ENCODE measurements at regions not wholly inside any gene's neighbourhood (a gene's known extent, or its start where the extent isn't known, plus 50 kb on each side); places are given as distances from the start of the nearest gene placed in this dataset.

DNA sequence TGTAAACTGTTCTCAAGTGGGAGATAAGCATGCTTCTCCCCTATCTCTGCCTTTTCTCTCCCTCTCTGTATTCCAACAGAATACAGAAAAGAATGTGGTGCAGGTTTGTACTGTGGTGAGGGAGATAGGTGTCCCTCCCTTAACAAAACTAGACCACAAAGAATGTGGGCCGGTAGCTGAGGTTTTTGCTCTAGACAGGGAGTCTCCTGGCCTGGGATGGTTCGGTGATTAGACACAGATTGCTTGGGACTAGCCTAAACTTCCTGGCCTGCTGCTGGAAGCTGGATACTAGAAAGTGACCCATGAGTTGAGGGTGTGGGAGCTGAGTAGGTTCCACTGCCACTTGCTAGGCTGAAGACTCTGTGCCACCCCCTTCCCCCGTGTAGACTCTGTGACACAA lies 143.0 kb downstream of the CXXC4 start:
- H3K4me3 ChIP-seq = no peak overlapping the region
- H3K27me3 ChIP-seq (replicated peaks in 1 of 7) = no peaks in the 10 kb centered on the region
- no peaks in the 10 kb centered on the region for H3K4me1 ChIP-seq
- H3K27ac ChIP-seq = no peak overlapping the region
- no peaks in the 10 kb centered on the region for H3K36me3 ChIP-seq
- DNase-seq = no peak
- intact Hi-C loops (cut with DNase I; ENCODE audit: low total_unique reads) = no loop called here
- no peak for TF ChIP-seq POLR2AphosphoS5 (IDR thresholded peaks at IDR 0.05)
- no peak for TF ChIP-seq POLR2A (IDR thresholded peaks at IDR 0.05)
- TF ChIP-seq, protein P1, sequence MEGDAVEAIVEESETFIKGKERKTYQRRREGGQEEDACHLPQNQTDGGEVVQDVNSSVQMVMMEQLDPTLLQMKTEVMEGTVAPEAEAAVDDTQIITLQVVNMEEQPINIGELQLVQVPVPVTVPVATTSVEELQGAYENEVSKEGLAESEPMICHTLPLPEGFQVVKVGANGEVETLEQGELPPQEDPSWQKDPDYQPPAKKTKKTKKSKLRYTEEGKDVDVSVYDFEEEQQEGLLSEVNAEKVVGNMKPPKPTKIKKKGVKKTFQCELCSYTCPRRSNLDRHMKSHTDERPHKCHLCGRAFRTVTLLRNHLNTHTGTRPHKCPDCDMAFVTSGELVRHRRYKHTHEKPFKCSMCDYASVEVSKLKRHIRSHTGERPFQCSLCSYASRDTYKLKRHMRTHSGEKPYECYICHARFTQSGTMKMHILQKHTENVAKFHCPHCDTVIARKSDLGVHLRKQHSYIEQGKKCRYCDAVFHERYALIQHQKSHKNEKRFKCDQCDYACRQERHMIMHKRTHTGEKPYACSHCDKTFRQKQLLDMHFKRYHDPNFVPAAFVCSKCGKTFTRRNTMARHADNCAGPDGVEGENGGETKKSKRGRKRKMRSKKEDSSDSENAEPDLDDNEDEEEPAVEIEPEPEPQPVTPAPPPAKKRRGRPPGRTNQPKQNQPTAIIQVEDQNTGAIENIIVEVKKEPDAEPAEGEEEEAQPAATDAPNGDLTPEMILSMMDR (IDR thresholded peaks at IDR 0.05 in 8 of 11, conservative IDR thresholded peaks at IDR 0.05 in 3 of 11) = no peak
- peaks cover 6 to 51% (median 44%) of the 10 kb centered on the region in 8 donors for H3K9me3 ChIP-seq
- 79 to 82% (median 80%) methylated on average over 3 of the region's 3 CpGs for WGBS, 5 donors

DNA sequence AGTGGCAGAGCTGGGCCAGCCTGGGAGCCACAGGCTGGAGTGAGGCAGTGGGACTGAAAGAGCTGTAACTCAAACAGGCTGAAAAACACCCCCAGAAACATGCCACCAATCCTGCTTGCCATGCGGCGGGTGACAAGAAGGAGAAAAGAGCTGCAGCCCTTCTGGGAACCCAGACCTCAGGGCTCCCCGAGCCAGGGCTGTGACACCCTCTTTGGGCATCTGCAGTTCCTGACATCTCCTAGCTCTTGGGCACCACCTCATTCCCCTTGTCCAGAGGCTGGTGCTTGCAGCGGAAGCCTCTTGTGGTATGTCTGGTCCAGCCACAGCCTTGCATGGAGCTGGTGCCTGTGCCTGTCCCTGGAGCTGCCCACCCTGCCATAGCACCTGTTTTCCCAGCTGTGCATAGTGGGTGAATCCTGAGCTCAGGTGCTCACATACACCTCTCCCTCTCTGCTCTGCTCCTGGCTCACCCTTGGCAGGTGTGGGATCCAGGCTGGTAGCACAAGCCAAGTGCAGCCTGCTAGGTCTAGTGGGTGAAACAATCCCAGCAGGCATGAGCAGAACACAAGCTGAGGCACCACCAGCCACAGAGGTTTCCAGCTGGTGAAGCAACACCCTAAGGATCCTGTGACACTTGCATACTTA lies 149.0 kb downstream of the CXXC4 start:
- 91 to 98% (median 95%) methylated on average over 4 of the region's 4 CpGs for WGBS, 5 donors
- TF ChIP-seq POLR2AphosphoS5 (IDR thresholded peaks at IDR 0.05) (no peak), POLR2A (IDR thresholded peaks at IDR 0.05) (no peak)
- TF ChIP-seq, protein P1 (IDR thresholded peaks at IDR 0.05 in 8 of 11, conservative IDR thresholded peaks at IDR 0.05 in 3 of 11) = no peak
- no peaks in the 10 kb centered on the region for H3K4me1 ChIP-seq
- peaks cover 0 to 22% (median 6%) of the 10 kb centered on the region in 8 donors for H3K9me3 ChIP-seq
- intact Hi-C loops (cut with DNase I; ENCODE audit: low total_unique reads) = no loop called here
- DNase-seq = no peak
- no peak overlapping the region for H3K4me3 ChIP-seq
- no peaks in the 10 kb centered on the region for H3K36me3 ChIP-seq
- no peaks in the 10 kb centered on the region for H3K27me3 ChIP-seq (replicated peaks in 1 of 7)
- H3K27ac ChIP-seq = no peak overlapping the region

DNA sequence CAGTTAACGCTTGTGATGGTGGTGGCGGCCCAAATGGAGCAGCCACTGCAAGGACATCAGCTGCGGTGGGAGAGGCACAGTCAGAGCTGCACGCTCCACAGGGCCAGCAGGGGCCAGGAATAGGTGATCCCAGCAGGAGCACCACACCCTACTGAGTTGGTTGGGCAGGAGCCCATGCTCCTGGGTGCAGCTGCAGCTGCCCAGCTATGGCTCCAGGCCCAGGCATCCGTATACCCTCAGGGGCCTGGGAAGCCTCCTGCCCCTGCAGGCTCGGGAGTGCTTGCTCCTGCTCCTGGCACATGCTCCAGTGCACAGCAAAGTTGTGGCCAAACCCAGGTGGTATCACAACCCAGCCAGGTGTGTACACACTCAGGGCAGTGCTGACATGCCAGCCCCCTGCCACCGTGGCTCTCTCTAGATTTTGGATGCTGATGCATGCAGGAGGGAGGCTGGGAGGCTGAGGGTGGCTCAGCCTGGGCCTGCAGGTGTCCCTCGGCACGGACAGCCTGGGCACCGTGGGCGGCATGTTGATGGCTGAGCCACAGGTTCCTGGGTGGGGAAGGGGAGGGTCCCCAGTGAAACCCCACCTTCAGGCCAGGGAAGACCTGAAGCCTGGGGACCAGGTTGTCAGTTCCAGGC lies 150.2 kb downstream of the CXXC4 start:
- DNase-seq = no peak
- no peaks in the 10 kb centered on the region for H3K27me3 ChIP-seq (replicated peaks in 1 of 7)
- intact Hi-C loops (cut with DNase I; ENCODE audit: low total_unique reads) = no loop called here
- H3K27ac ChIP-seq = no peak overlapping the region
- WGBS, 5 donors = 77 to 91% (median 85%) methylated on average over 4 to 11 of the region's 11 CpGs
- TF ChIP-seq, protein P1 (IDR thresholded peaks at IDR 0.05 in 8 of 11, conservative IDR thresholded peaks at IDR 0.05 in 3 of 11) = no peak
- TF ChIP-seq POLR2AphosphoS5 (IDR thresholded peaks at IDR 0.05) = no peak
- TF ChIP-seq POLR2A (IDR thresholded peaks at IDR 0.05) = no peak
- H3K36me3 ChIP-seq = no peaks in the 10 kb centered on the region
- peaks cover 0 to 19% (median 6%) of the 10 kb centered on the region in 8 donors for H3K9me3 ChIP-seq
- no peak overlapping the region for H3K4me3 ChIP-seq
- no peaks in the 10 kb centered on the region for H3K4me1 ChIP-seq

DNA sequence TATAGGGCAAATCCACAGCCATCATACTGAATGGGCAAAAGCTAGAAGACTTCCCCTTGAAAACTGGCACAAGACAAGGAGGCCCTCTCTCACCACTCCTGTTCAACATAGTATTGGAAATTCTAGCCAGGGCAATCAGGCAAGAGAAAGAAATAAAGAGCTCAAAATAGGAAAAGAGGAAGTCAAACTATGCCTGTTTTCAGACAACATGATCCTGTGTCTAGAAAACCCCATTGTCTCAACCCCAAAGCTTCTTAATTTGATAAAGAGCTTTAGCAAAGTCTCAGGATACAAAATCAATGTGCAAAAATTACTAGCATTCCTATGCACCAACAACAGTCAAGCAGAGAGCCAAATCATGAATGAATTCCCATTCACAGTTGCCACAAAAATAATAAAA lies 160.3 kb downstream of the CXXC4 start:
- Histone ChIP-seq H3K4me1 (no peaks in the 10 kb centered on the region), H3K4me3 (no peak overlapping the region), H3K27ac (no peak overlapping the region), H3K36me3 (no peaks in the 10 kb centered on the region), H3K27me3 (replicated peaks in 1 of 7) (no peaks in the 10 kb centered on the region), H3K9me3 (peaks cover 0 to 26% (median 11%) of the 10 kb centered on the region in 8 donors)
- no peak for DNase-seq
- TF ChIP-seq POLR2A (IDR thresholded peaks at IDR 0.05) = no peak
- TF ChIP-seq, protein P1 (IDR thresholded peaks at IDR 0.05 in 8 of 11, conservative IDR thresholded peaks at IDR 0.05 in 3 of 11) = no peak
- intact Hi-C loops (cut with DNase I; ENCODE audit: low total_unique reads) = no loop called here
